Colonic mucosa (tissue), 4 donors: ENCODE measurements at regions not wholly inside any gene's neighbourhood (a gene's known extent, or its start where the extent isn't known, plus 50 kb on each side); places are given as distances from the start of the nearest gene placed in this dataset.

ENCODE experiments used
- DNase-seq: peaks from one replicate; pipeline ENCODE4 v3.0.0-alpha.2; 2020
- H3K27ac ChIP-seq: fragments of 200-600 bp; one replicate; pipeline ENCODE4 v1.8.0; 2021
- H3K27me3 ChIP-seq: fragments of 200-600 bp; one replicate; pipeline ENCODE4 v1.8.0; 2021
- H3K36me3 ChIP-seq: fragments of 200-600 bp; one replicate; pipeline ENCODE4 v1.8.0; 2021
- H3K4me1 ChIP-seq: fragments of 200-600 bp; one replicate; pipeline ENCODE4 v1.8.0; 2021; ENCODE audit warnings: mild to moderate bottlenecking
- H3K4me3 ChIP-seq: fragments of 200-600 bp; one replicate; pipeline ENCODE4 v1.8.0; 2021
- H3K9ac ChIP-seq, 2 donors: one replicate each; pipeline ENCODE4 v1.7.0; 2013; ENCODE audit warnings: control low read depth in 2 of 2, low read depth in 2 of 2, low read length in 2 of 2
- H3K9me3 ChIP-seq: fragments of 200-600 bp; one replicate; pipeline ENCODE4 v1.8.0; 2021
- CTCF ChIP-seq: fragments of 200-600 bp; IDR thresholded peaks from one replicate; pipeline ENCODE4 v1.8.0; 2022; ENCODE audit warnings: antibody characterized with exemption, mild to moderate bottlenecking
- intact Hi-C: fragments of 100-400 bp; cut with DNase I; formaldehyde crosslinking; loops from one replicate; pipeline ENCODE4 v1.14.1; 2022
- donor health status: healthy.
- donor health status: DM: no; HTN: no; CAD: no.
- donor health status: DM: no; HTN: no; CAD: no.

GRCh38 chr1:5716126-5716525, 276.1 kb downstream of the NPHP4 start:
- Histone ChIP-seq H3K9ac (no peak overlapping the region), H3K27ac (no peak overlapping the region), H3K27me3 (no peaks in the 10 kb centered on the region), H3K4me3 (no peak overlapping the region), H3K36me3 (no peaks in the 10 kb centered on the region), H3K9me3 (no peaks in the 10 kb centered on the region), H3K4me1 (no peaks in the 10 kb centered on the region)
- TF ChIP-seq CTCF, result no peak
- no peak for DNase-seq
- intact Hi-C loops, result no loop called here

- Histone ChIP-seq H3K9me3 (no peaks in the 10 kb centered on the region), H3K4me1 (no peaks in the 10 kb centered on the region), H3K27me3 (no peaks in the 10 kb centered on the region), H3K4me3 (no peak overlapping the region), H3K9ac (no peak overlapping the region), H3K36me3 (no peaks in the 10 kb centered on the region), H3K27ac (no peak overlapping the region)
- intact Hi-C loops, result no loop called here
- DNase-seq, result no peak
- no peak for TF ChIP-seq CTCF
Measured at GRCh38 chr1:5713101-5714010, 278.9 kb downstream of the NPHP4 start.

GRCh38 chr1:5711956-5712645, 280.1 kb downstream of the NPHP4 start:
- DNase-seq, result no peak
- H3K36me3 ChIP-seq, result no peaks in the 10 kb centered on the region
- H3K27me3 ChIP-seq, result no peaks in the 10 kb centered on the region
- H3K9ac ChIP-seq, result no peak overlapping the region
- intact Hi-C loops, result no loop called here
- H3K9me3 ChIP-seq, result no peaks in the 10 kb centered on the region
- H3K4me3 ChIP-seq, result no peak overlapping the region
- H3K4me1 ChIP-seq, result no peaks in the 10 kb centered on the region
- TF ChIP-seq CTCF, result no peak
- no peak overlapping the region for H3K27ac ChIP-seq

- Histone ChIP-seq H3K27me3 (no peaks in the 10 kb centered on the region), H3K9ac (no peak overlapping the region), H3K9me3 (no peaks in the 10 kb centered on the region), H3K36me3 (no peaks in the 10 kb centered on the region), H3K4me3 (no peak overlapping the region), H3K27ac (no peak overlapping the region), H3K4me1 (no peaks in the 10 kb centered on the region)
- intact Hi-C loops, result no loop called here
- DNase-seq, result no peak
- TF ChIP-seq CTCF, result no peak
Measured at GRCh38 chr1:5711079-5711478, 281.1 kb downstream of the NPHP4 start.

GRCh38 chr1:5709976-5710375, 282.2 kb downstream of the NPHP4 start:
- Histone ChIP-seq H3K36me3 (no peaks in the 10 kb centered on the region), H3K9me3 (no peaks in the 10 kb centered on the region), H3K4me3 (no peak overlapping the region), H3K27me3 (no peaks in the 10 kb centered on the region), H3K4me1 (no peaks in the 10 kb centered on the region), H3K27ac (no peak overlapping the region), H3K9ac (no peak overlapping the region)
- intact Hi-C loops, result no loop called here
- DNase-seq, result no peak
- no peak for TF ChIP-seq CTCF
